AG09309 (cell line): ENCODE measurements at regions not wholly inside any gene's neighbourhood (a gene's known extent, or its start where the extent isn't known, plus 50 kb on each side); places are given as distances from the start of the nearest gene placed in this dataset.

ENCODE experiments used
- DNase-seq: peaks from one replicate; pipeline ENCODE4 v3.0.0-alpha.2; 2010; ENCODE audit warnings: low read depth
- H3K4me3 ChIP-seq: 2 replicates; pipeline ENCODE4 v1.5.1; 2011; ENCODE audit warnings: mild to moderate bottlenecking, low read depth, low read length, moderate library complexity; ENCODE audit not compliant: control insufficient read depth
- TF ChIP-seq, protein P1 (sequence below): IDR thresholded peaks from 2 replicates; pipeline ENCODE4 v1.5.1; 2011; ENCODE audit warnings: mild to moderate bottlenecking, low read depth, low read length, inconsistent platforms; ENCODE audit not compliant: insufficient read depth, control insufficient read depth; ENCODE audit errors: missing control alignments

DNA sequence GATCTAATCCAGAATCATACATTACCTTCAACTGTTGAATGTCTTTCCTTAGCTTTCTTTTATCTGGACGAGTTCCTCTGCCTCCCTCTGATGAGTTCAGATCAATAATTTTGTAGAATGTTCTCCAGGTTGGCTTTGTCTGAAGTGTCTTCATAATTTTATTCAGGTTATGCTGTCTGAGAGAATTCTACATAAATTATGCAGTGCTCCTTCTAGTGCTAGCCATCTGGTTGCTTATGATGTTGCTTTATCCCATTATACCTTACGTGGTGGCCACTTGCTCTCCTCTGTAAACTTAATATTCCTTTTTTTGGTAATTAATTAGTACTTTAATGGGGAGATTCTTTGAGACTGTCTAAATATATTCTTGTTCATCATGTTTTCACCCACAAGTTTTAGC is 67.7 kb upstream of the PTCHD4 start:
- DNase-seq, result no peak
- H3K4me3 ChIP-seq, result no peak overlapping the region
- TF ChIP-seq, protein P1, sequence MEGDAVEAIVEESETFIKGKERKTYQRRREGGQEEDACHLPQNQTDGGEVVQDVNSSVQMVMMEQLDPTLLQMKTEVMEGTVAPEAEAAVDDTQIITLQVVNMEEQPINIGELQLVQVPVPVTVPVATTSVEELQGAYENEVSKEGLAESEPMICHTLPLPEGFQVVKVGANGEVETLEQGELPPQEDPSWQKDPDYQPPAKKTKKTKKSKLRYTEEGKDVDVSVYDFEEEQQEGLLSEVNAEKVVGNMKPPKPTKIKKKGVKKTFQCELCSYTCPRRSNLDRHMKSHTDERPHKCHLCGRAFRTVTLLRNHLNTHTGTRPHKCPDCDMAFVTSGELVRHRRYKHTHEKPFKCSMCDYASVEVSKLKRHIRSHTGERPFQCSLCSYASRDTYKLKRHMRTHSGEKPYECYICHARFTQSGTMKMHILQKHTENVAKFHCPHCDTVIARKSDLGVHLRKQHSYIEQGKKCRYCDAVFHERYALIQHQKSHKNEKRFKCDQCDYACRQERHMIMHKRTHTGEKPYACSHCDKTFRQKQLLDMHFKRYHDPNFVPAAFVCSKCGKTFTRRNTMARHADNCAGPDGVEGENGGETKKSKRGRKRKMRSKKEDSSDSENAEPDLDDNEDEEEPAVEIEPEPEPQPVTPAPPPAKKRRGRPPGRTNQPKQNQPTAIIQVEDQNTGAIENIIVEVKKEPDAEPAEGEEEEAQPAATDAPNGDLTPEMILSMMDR, result no peak

DNA sequence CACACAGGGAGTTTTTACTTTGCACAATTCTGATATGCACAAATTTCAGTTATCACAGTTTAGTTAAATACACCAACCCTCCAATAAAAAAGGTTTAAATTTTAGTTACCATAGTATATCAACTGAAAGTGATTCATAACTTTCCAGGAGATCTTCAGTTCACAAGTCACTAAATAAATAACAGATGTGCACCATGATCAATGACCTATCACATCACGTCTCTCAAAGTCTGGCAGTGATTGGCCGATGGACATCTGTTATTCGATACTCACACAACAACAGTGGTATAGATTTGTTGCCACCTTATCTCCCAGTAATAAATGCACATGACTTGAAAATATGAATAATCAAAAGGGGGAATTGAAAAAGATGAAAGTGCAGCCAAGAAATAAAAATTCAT is 66.8 kb upstream of the PTCHD4 start:
- no peak for DNase-seq
- H3K4me3 ChIP-seq, result no peak overlapping the region
- TF ChIP-seq, protein P1, result no peak

DNA sequence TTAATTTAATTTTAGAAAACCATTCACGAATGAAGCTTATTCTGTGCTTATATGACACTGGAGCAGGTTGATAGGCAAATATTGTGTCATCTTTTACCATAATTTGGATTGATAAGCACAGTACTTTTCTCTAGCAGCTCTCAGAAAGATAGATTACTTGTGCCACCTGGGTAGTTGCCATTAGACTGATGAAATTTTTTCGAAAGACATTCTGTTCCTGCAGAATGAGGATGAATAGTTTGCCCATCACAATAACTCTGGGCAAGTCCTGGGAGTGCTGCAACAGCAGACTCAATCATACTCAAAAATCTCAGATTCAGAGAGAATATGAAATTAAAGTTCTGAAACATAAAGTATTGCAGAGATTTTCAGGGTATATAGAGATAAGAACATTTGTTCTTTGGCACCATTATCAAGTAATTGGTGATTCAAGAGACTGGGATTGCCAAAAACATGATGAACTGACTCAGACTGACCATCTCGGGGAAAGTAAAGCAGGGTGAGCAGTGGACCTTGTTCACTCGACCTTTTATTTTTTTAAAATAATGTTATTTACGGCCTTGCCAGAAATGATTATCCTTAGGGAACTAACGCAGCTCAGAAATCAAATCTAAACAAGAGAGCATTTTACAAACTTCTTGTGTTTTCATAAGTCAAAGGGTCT is 65.8 kb upstream of the PTCHD4 start:
- TF ChIP-seq, protein P1, result no peak
- DNase-seq, result no peak
- no peak overlapping the region for H3K4me3 ChIP-seq

DNA sequence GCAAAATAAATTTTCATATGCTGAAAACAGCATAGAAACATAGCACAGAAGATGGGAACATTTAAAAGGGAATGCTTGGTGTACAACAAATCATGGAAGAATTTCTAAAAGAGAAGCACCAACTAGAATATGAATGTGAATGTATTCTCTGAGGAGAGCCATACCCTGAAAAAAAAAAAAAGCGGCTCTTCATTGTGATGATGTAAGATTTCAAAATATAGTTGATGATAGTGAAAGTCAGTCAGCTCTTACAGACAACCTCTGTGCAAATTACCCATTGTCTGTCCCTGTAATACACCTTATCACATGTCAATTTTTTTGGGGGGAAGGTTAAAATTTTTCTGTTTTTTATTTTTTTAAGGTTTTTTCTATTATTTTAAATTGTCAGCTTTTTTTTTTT is 58.6 kb upstream of the PTCHD4 start:
- TF ChIP-seq, protein P1, result no peak
- H3K4me3 ChIP-seq, result no peak overlapping the region
- DNase-seq, result no peak
